HS-5 (cell line): ENCODE measurements at regions not wholly inside any gene's neighbourhood (a gene's known extent, or its start where the extent isn't known, plus 50 kb on each side); places are given as distances from the start of the nearest gene placed in this dataset.

Source experiments
- DNase-seq: peaks from one replicate; pipeline ENCODE4 v3.0.0-alpha.2; 2012; ENCODE audit warnings: low read depth

DNA sequence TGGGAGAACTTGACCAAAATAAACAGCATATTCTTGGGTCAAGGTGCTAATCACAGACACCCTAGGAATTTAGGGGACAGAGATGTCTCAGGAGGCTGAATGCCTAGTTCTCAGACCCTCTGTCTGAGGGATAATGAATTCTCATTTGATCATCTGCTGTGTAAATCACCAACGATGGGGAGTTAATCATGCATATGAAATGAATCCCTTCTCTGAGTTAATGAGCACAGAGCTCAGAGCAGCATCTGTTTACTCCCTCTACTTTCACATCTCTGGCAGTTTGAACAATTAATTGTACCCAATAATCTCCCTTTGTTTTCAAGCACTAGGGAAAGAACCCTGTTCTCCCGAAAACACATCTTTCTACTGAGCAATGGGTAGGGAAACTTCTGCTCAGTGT is 129.4 kb upstream of the SRRM4 start:
- no peak for DNase-seq

- DNase-seq: no peak
Observed at GRCh38 chr12:118853634-118854033, 127.7 kb upstream of the SRRM4 start.

DNA sequence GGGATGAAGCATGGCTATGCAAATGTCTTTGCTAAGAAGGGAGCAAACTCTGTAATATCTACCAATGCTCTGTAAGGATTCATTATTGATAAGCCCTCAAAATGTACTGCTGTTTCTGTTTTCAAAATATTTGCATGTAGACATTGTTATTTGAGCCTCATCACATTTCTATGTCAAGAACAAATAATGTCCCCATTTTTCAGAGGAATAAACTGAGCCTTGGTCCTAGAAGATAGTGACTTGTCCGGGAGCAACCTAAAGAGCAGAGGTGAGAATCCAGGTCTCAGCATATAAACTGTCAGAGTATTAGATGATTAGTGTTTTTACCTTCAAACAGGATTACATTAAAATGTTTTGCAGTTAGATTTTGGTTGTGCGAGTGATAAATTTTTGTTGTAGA is 125.5 kb upstream of the SRRM4 start:
- DNase-seq: no peak

- DNase-seq: no peak
Observed at GRCh38 chr12:118866346-118866745, 115.0 kb upstream of the SRRM4 start.

DNA sequence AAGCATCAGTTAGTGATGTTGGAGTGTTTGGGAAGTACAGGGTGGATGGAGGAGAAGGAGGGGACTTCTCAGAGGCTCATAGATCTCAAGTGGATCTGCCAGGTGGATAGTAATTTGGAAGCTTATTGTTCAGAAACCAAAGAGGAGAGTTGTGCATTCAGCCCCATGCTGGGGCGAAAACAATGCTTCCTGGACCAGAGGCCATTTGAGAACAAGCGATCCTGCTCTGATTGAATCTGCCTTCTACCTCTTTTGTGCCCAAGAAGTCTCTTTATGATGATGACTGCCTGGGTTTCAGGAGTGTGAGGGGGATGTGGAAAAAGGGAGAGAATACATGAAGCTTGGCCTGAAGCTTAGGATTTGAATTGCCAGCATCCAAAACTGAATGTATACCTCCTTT is 110.8 kb upstream of the SRRM4 start:
- DNase-seq: no peak

DNA sequence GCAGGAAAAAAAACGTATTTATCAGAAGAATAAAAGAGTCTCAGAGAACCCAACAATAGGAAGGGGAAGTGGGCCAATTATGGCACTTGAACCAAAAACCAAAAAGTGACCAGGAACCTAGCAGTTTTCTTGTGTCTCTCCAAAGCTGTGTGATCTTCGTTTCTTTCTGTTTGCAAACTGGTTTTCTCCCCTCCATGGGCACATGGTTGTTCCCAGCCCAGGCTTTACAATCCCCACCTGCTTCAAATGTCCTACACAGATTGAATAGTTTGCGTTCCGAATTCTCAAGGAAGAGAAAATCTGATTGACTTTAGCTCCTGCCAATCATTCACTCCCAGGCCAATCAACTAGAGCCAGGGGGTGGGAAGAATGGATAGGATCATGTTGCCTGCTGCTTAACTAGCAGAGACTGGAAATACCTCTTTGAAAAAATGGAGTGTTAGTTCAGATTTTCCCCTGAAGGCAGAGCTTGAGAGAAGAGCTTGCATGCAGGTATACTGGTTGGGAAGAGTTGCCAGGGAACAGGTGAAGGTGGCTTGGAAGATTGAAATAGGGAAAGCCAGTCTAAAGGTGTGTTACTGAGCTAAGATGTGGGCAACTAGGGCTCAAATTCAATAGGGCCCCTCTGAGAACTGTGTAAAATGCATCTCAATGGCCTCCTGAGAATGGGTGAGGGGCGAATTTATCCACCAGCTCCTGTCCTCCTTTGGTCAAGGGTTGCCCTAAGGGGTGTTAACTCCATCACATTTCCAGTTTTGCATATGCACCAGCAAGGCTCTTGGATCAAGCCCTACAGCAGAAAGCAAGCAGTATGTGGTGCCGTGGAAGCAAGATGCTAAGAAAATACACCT is 106.4 kb upstream of the SRRM4 start:
- no peak for DNase-seq

DNA sequence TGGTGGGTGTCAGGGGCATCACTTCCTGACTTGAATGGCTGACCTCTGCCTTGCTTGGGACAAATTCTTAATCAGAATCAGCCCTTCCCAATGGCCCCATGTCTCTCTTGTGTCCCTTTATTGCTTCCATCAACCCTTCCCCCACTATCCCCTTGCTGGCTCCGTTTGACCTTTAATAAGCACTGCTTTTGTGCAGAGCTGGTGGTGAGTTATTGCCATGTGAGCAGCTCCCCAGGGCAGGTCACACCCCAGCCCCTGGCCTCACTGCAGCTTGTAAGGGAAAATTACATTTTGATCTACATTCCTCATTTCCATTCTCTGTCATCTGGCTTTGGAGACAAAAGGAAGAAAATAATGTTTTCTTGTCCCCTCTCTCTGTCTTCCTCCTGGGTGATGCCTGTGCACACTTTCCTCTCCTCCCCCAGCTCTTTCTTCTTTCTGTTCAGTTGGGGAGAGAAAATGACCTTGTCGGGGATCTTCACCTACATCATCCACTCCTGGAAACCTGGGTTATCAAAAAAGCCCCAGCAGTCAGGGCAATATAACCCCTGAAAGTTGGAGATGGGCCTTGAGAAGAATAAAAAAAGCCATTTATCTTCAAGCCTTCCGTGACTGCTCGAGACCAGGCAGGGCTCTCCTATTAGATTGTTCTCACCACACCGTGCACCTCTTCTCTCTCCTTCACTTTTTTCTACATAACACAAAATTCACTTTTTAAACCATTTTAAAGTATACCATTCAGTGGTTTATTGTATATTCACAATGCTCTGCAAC is 100.4 kb upstream of the SRRM4 start:
- no peak for DNase-seq

DNA sequence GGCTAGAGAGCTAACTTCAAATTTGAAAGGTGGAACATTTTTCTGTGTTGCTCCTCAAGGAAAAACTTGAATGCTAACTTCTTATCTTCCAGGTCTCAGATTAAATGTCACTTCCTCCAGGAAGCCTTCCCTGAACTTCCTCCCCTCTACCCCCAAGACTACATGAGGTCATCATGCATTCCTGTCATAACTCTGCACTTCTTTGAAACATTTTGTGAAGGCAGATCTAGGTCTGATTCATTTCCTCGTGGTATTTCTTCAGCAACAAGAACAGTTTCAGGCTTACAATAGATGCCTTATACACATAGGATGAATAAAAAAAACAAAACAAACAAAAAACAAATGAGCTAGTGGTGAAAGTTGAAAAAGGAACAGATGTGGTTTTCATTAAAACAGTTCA is 97.1 kb upstream of the SRRM4 start:
- no peak for DNase-seq

GRCh38 chr12:118900993-118901392 is 80.3 kb upstream of the SRRM4 start:
- DNase-seq: no peak

DNA sequence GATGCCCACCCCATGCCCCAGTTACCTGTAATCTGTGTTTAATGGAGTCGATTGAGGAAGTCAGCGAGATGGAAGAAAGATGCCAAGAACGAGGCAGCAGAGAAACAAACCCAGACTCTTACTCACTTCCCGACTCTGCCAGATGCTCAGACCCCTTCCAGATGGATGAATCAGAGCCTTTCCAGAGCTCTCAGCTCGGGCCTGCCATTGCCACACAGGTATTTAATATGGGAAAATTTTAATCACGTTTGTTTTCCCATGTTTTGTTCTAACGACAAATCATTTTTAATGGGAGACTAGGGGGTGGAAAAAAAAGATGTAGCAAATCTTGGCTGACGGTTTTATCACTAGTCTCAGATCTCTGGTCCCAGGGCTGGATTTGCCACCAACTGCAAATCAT is 72.5 kb upstream of the SRRM4 start:
- no peak for DNase-seq

GRCh38 chr12:118912697-118913270 is 68.6 kb upstream of the SRRM4 start:
- no peak for DNase-seq

- no peak for DNase-seq
Observed at GRCh38 chr12:118921761-118922160, 59.6 kb upstream of the SRRM4 start.

GRCh38 chr12:118922405-118922804 is 58.9 kb upstream of the SRRM4 start:
- no peak for DNase-seq

DNA sequence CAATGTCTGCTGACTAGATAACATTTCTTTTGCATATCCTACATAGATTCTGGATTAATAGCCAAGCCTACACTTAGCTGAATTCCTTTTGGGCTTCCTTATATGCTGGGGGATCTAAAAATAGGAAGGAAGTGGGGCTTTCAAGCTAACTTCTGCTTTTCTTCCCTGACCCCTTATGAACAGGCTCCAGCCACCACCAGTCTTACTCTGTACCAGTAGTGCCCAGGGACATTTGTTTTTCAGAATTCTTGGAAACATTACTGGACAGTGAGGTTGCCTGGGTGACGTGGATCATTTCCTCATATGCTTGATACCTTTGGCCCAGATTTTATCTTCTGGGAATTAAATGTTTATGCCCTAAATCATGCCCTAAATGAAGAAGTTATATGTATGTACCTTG is 55.9 kb upstream of the SRRM4 start:
- DNase-seq: no peak

DNA sequence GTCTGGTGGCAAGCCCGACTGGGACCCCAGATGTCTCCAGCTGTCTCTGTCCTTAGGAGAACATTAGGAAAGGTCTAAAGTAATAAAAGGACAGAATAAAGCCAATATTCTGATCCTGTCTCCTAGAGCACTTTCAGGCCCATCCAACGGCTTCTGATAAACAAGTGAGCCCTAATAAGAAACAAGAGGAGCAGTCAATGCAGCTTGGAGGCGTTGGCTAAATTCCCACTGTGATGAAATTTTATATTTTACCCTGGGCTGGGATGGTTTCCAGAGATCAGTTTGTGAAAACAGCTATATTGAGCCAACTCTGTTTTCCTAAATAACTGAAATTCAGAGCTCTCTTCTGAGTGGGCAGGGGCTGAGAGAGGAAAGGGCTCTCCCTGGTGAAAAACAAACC is 55.5 kb upstream of the SRRM4 start:
- DNase-seq: no peak
